GM23338 (cell line): ENCODE measurements at regions not wholly inside any gene's neighbourhood (a gene's known extent, or its start where the extent isn't known, plus 50 kb on each side); places are given as distances from the start of the nearest gene placed in this dataset.

Source experiments
- ETS1 ChIP-seq: IDR thresholded peaks from 2 replicates; pipeline ENCODE4 v1.6.1; 2016; ENCODE audit warnings: antibody characterized with exemption
- REST ChIP-seq: IDR thresholded peaks from one replicate; pipeline ENCODE4 v1.6.1; 2018; ENCODE audit warnings: antibody characterized with exemption; ENCODE audit not compliant: unreplicated experiment
- ZNF462 ChIP-seq: fragments of 250-450 bp; sonication (Bioruptor Pico); IDR thresholded peaks from 2 replicates; pipeline ENCODE4 v1.5.0; 2020; ENCODE audit warnings: mild to moderate bottlenecking, moderate library complexity

GRCh38 chr4:42787079-42787463 lies 105.4 kb upstream of the GRXCR1 start (continued):
- no peak for TF ChIP-seq ZNF462 (CRISPR knock-in tag)
- no peak for TF ChIP-seq REST
- TF ChIP-seq ETS1 = no peak
